Aorta (tissue), 5 donors: ENCODE measurements at regions not wholly inside any gene's neighbourhood (a gene's known extent, or its start where the extent isn't known, plus 50 kb on each side); places are given as distances from the start of the nearest gene placed in this dataset.

Source experiments
- ATAC-seq: fragments of 200-7000 bp; cut with Tn5 transposase; one replicate; pipeline ENCODE4 v1.9.1; 2022; ENCODE audit warnings: moderate library complexity; ENCODE audit not compliant: low FRiP score
- DNase-seq, 2 donors: peaks; one replicate each; pipeline ENCODE4 v3.0.0-alpha.2; 2020
- H3K27ac ChIP-seq, 2 donors: one replicate each; pipeline ENCODE4 v1.5.1; 2013; ENCODE audit warnings: low read length in 2 of 2, mild to moderate bottlenecking in 2 of 2, moderate library complexity in 2 of 2, control low read depth in 1 of 2, inconsistent platforms in 1 of 2, low read depth in 1 of 2
- H3K27me3 ChIP-seq, 2 donors: one replicate each; pipeline ENCODE4 v1.6.1; 2013; ENCODE audit warnings: control low read depth in 1 of 2, low read length in 1 of 2, mild to moderate bottlenecking in 1 of 2, moderate library complexity in 1 of 2; ENCODE audit not compliant: insufficient read depth in 2 of 2, control insufficient read depth in 1 of 2
- H3K36me3 ChIP-seq, 2 donors: one replicate each; pipeline ENCODE4 v1.6.1; 2013; ENCODE audit warnings: control low read depth in 1 of 2, low read length in 1 of 2, mild to moderate bottlenecking in 1 of 2; ENCODE audit not compliant: insufficient read depth in 2 of 2, control insufficient read depth in 1 of 2
- H3K4me1 ChIP-seq, 2 donors: one replicate each; pipeline ENCODE4 v1.6.1; 2013; ENCODE audit warnings: low read length in 2 of 2, control low read depth in 1 of 2, mild to moderate bottlenecking in 1 of 2, moderate library complexity in 1 of 2; ENCODE audit not compliant: insufficient read depth in 2 of 2, control insufficient read depth in 1 of 2
- H3K4me3 ChIP-seq, 2 donors: one replicate each; pipeline ENCODE4 v1.5.1; 2013; ENCODE audit warnings: low read length in 2 of 2, control low read depth in 1 of 2, mild to moderate bottlenecking in 1 of 2
- H3K9me3 ChIP-seq: one replicate; pipeline ENCODE4 v1.6.1; 2013; ENCODE audit warnings: mild to moderate bottlenecking, low read length; ENCODE audit not compliant: control insufficient read depth
- WGBS, 2 donors: extraction: QIAGEN DNeasy Blood & Tissue Kit; methylation state at CpG; one replicate each; pipeline ENCODE4 v1.1.7; 2013; 5-methylcytosine and 5-hydroxymethylcytosine counted together
- intact Hi-C, 2 donors: fragments of 100-400 bp; cut with DNase I; formaldehyde crosslinking; loops; one replicate each; pipeline versions ENCODE4 v1.14.2 to v1.15.0; 2022
- donor health status: healthy with polysubstance abuse.
- donor health status: Bipolar disorder and iron deficiency.
- donor health status: DM: no; HTN: no; CAD: no.
- donor health status: DM: no; HTN: no; CAD: no.
- donor health status: DM: yes; HTN: yes; CAD: no.

DNA sequence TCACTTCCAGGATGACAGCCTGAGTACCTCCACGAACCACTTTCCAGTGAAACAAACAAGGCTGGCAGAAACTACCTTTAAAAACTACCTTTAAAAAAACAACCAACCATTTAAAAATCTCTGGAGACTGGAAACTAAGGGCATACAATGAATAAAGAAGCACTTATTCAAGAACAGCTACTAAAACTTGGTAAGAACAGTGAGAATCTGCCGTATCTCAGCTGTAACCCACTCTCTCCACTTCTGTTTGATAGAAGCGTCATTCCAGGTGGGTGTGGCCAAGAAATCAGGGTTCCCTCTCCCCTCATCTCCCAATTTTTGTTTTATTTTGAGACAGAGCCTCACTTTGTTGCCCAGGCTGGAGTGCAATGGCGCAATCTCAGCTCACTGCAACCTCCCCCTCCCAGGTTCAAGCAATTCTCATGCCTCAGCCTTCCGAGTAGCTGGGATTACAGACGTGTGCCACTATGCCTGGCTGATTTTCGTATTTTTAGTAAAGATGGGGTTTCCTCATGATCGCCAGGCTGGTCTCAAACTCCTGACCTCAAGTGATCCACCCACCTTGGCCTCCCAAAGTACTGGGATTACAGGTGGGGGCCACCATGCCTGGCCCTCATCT lies 158.8 kb upstream of the CHST15 start:
- H3K27me3 ChIP-seq = no peaks in the 10 kb centered on the region
- H3K36me3 ChIP-seq = no peaks in the 10 kb centered on the region
- no peak for DNase-seq
- H3K4me3 ChIP-seq = no peak overlapping the region
- intact Hi-C loops = no loop called here
- no peaks in the 10 kb centered on the region for H3K4me1 ChIP-seq
- H3K27ac ChIP-seq = no peak overlapping the region
- no peaks in the 10 kb centered on the region for H3K9me3 ChIP-seq
- WGBS, 2 donors = 90% methylated on average over 8 of the region's 8 CpGs
- ATAC-seq = no peak

- ATAC-seq = no peak
- Histone ChIP-seq H3K27me3 (no peaks in the 10 kb centered on the region), H3K4me3 (no peak overlapping the region), H3K4me1 (no peaks in the 10 kb centered on the region), H3K27ac (no peak overlapping the region), H3K9me3 (no peaks in the 10 kb centered on the region), H3K36me3 (no peaks in the 10 kb centered on the region)
- WGBS, 2 donors = 18 to 21% methylated on average over 4 of the region's 4 CpGs
- intact Hi-C loops = no loop called here
- DNase-seq = no peak
Observed at GRCh38 chr10:124251317-124252065, 158.1 kb upstream of the CHST15 start.

DNA sequence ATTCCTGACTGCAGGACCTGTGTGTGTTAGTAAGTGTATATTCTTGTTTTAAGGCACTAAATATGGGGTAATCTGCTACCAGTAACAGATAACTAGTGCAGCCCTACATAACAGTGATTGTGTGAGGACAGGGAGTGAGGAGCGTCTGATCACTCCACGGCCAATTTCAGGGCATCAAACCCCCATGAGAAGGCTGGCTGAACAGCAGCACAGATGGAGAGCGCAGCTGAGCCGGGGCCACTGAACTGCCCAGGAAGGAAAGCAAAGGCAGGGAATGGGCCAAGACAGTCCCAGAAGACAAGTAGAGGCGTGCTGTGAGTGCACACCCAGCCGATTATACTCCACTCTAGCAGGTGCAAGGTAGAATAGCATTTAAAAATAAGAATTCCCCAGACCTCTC lies 157.1 kb upstream of the CHST15 start:
- H3K27ac ChIP-seq = no peak overlapping the region
- no peaks in the 10 kb centered on the region for H3K9me3 ChIP-seq
- intact Hi-C loops = no loop called here
- H3K27me3 ChIP-seq = no peaks in the 10 kb centered on the region
- 54 to 64% methylated on average over 6 of the region's 6 CpGs for WGBS, 2 donors
- ATAC-seq = no peak
- no peaks in the 10 kb centered on the region for H3K36me3 ChIP-seq
- no peak overlapping the region for H3K4me3 ChIP-seq
- DNase-seq = no peak
- H3K4me1 ChIP-seq = no peaks in the 10 kb centered on the region

DNA sequence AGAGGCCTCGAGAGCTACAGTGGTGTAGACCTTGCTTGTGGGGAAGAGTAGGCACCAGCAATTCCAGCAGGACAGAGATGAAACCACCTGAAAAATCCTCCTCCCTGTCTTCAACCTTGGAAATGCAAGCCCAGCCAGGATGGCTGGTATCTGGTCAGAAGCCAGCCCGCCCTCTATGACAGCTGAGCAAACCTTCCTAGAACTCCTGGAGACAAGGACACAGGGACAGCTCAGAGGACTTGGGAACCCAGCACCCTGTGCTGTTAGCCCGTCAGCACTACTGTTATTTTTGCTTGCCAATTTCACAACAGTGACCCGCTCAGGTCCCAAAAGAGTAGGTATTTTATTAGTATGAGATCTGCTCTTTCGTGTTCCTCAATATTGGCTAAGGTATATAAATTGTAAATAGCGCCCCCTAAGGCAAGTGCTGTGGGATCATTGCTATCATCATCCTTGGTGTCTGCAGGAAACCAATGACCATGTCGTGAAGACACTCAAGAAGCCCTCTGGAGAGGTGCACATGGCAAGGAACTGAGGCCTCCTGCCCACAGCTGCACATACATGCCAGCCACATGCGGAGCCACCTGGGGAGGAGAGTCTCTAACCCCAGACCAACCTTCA lies 156.5 kb upstream of the CHST15 start:
- Histone ChIP-seq H3K4me1 (no peaks in the 10 kb centered on the region), H3K27ac (no peak overlapping the region), H3K4me3 (no peak overlapping the region), H3K27me3 (no peaks in the 10 kb centered on the region), H3K9me3 (no peaks in the 10 kb centered on the region), H3K36me3 (no peaks in the 10 kb centered on the region)
- DNase-seq = peak in 1 of 2 donors; percentile 46
- intact Hi-C loops = no loop called here
- no peak for ATAC-seq
- 84 to 88% methylated on average over 8 of the region's 8 CpGs for WGBS, 2 donors

GRCh38 chr10:124249196-124249595 lies 155.8 kb upstream of the CHST15 start:
- Histone ChIP-seq H3K4me1 (no peaks in the 10 kb centered on the region), H3K9me3 (no peaks in the 10 kb centered on the region), H3K36me3 (no peaks in the 10 kb centered on the region), H3K27me3 (no peaks in the 10 kb centered on the region), H3K4me3 (no peak overlapping the region), H3K27ac (no peak overlapping the region)
- intact Hi-C loops = no loop called here
- 95 to 99% methylated on average over 6 of the region's 6 CpGs for WGBS, 2 donors
- peak in 1 of 2 donors; percentile 62 for DNase-seq
- ATAC-seq = no peak

- H3K27me3 ChIP-seq = no peaks in the 10 kb centered on the region
- peak in 1 of 2 donors; percentile 63 for DNase-seq
- H3K36me3 ChIP-seq = no peaks in the 10 kb centered on the region
- no peaks in the 10 kb centered on the region for H3K4me1 ChIP-seq
- H3K27ac ChIP-seq = no peak overlapping the region
- H3K9me3 ChIP-seq = no peaks in the 10 kb centered on the region
- intact Hi-C loops = no loop called here
- ATAC-seq = no peak
- no peak overlapping the region for H3K4me3 ChIP-seq
- WGBS, 2 donors = 97 to 98% methylated on average over 18 of the region's 18 CpGs
Observed at GRCh38 chr10:124248056-124249045, 155.0 kb upstream of the CHST15 start.

DNA sequence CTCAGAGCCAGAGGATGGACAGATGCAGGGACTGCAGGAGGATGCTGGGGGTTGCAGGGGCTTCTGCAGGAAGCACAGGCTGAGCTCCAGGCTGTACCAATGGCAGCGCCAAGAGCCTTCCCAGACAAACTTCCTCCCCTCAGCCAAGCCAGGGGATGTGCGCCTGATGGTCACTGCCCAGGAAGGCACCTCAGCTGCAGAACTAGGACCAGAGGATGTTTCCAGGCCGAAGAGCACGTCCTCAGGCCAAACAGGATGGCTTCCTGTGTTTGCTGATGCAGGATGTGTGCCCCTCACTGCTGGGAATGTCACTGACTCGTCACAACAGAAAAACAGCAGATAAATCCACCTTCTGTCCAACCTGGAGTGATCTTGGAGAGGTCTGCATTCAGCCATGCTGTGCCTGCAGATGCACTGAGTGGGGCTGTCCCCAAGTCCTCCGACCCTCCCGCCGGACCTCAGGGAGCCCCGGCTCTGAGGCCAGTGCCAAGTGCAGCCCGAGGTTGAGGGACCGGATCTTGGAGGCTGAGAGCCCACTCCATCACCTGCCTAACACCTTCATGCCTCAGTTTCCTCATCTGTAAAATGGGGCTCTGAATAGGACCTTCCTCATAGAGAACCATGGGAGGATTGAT lies 152.5 kb upstream of the CHST15 start:
- Histone ChIP-seq H3K36me3 (no peaks in the 10 kb centered on the region), H3K27ac (no peak overlapping the region), H3K27me3 (no peaks in the 10 kb centered on the region), H3K4me1 (no peaks in the 10 kb centered on the region), H3K9me3 (no peaks in the 10 kb centered on the region), H3K4me3 (no peak overlapping the region)
- WGBS, 2 donors = 91 to 92% methylated on average over 11 of the region's 11 CpGs
- no peak for ATAC-seq
- intact Hi-C loops = no loop called here
- peak in 1 of 2 donors; percentile 26 for DNase-seq

- Histone ChIP-seq H3K27ac (no peak overlapping the region), H3K4me1 (no peaks in the 10 kb centered on the region), H3K27me3 (no peaks in the 10 kb centered on the region), H3K36me3 (no peaks in the 10 kb centered on the region), H3K4me3 (no peak overlapping the region), H3K9me3 (no peaks in the 10 kb centered on the region)
- DNase-seq (peak in 1 of 2 donors; percentile 61), ATAC-seq (no peak)
- intact Hi-C loops = no loop called here
- 96 to 97% methylated on average over 8 of the region's 8 CpGs for WGBS, 2 donors
Observed at GRCh38 chr10:124245191-124245590, 151.8 kb upstream of the CHST15 start.
